HL-60 (cell line): ENCODE measurements at regions not wholly inside any gene's neighbourhood (a gene's known extent, or its start where the extent isn't known, plus 50 kb on each side); places are given as distances from the start of the nearest gene placed in this dataset.

Experiments used
- GABPA ChIP-seq: IDR thresholded peaks from 2 replicates; pipeline ENCODE4 v1.6.1; 2012; ENCODE audit warnings: low read depth
- POLR2AphosphoS5 ChIP-seq: IDR thresholded peaks from 2 replicates; pipeline ENCODE4 v1.6.1; 2012; ENCODE audit warnings: low read depth
- TF ChIP-seq, protein P1 (sequence below): IDR thresholded peaks from one replicate; pipeline ENCODE4 v1.5.1; 2011; ENCODE audit warnings: low read length, control low read depth, inconsistent platforms; ENCODE audit not compliant: insufficient read depth
- TF ChIP-seq, protein P2 (sequence below): IDR thresholded peaks from 2 replicates; pipeline ENCODE4 v1.6.1; 2012; ENCODE audit warnings: low read depth; ENCODE audit not compliant: insufficient replicate concordance

DNA sequence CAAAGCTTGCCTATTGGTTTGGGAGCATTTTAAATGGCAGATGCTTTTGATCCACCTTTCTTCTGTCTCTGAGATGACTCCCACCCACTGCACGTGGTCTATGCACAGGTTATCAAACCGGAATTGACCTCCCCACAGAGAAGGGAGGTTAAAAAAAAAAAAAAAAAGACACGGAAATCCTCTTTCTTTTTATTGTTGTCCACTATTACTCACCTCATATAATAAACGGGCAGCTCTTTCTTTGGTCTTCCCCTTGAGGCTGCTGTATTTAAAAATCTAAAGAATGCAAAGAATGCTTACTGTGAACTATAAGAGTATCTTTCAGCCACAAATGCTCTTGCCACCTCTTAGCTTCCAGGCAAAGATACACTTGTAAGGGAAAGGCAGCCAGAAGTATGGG is 329.7 kb downstream of the NDFIP2 start:
- TF ChIP-seq, protein P1, sequence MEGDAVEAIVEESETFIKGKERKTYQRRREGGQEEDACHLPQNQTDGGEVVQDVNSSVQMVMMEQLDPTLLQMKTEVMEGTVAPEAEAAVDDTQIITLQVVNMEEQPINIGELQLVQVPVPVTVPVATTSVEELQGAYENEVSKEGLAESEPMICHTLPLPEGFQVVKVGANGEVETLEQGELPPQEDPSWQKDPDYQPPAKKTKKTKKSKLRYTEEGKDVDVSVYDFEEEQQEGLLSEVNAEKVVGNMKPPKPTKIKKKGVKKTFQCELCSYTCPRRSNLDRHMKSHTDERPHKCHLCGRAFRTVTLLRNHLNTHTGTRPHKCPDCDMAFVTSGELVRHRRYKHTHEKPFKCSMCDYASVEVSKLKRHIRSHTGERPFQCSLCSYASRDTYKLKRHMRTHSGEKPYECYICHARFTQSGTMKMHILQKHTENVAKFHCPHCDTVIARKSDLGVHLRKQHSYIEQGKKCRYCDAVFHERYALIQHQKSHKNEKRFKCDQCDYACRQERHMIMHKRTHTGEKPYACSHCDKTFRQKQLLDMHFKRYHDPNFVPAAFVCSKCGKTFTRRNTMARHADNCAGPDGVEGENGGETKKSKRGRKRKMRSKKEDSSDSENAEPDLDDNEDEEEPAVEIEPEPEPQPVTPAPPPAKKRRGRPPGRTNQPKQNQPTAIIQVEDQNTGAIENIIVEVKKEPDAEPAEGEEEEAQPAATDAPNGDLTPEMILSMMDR: no peak
- TF ChIP-seq POLR2AphosphoS5 (no peak), GABPA (no peak)
- TF ChIP-seq, protein P2, sequence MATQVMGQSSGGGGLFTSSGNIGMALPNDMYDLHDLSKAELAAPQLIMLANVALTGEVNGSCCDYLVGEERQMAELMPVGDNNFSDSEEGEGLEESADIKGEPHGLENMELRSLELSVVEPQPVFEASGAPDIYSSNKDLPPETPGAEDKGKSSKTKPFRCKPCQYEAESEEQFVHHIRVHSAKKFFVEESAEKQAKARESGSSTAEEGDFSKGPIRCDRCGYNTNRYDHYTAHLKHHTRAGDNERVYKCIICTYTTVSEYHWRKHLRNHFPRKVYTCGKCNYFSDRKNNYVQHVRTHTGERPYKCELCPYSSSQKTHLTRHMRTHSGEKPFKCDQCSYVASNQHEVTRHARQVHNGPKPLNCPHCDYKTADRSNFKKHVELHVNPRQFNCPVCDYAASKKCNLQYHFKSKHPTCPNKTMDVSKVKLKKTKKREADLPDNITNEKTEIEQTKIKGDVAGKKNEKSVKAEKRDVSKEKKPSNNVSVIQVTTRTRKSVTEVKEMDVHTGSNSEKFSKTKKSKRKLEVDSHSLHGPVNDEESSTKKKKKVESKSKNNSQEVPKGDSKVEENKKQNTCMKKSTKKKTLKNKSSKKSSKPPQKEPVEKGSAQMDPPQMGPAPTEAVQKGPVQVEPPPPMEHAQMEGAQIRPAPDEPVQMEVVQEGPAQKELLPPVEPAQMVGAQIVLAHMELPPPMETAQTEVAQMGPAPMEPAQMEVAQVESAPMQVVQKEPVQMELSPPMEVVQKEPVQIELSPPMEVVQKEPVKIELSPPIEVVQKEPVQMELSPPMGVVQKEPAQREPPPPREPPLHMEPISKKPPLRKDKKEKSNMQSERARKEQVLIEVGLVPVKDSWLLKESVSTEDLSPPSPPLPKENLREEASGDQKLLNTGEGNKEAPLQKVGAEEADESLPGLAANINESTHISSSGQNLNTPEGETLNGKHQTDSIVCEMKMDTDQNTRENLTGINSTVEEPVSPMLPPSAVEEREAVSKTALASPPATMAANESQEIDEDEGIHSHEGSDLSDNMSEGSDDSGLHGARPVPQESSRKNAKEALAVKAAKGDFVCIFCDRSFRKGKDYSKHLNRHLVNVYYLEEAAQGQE: no peak
